ENCODE measurements at regions not wholly inside any gene's neighbourhood (a gene's known extent, or its start where the extent isn't known, plus 50 kb on each side); places are given as distances from the start of the nearest gene placed in this dataset.

- TF ChIP-seq CTCF (IDR thresholded peaks at IDR 0.05; ENCODE audit: borderline replicate concordance, extremely low read depth, low read length, poor library complexity, severe bottlenecking) (no peak), EZH2 (IDR thresholded peaks at IDR 0.05; ENCODE audit: borderline replicate concordance, low read depth, low read length, severe bottlenecking) (no peak)
These were observed 971.6 kb upstream of the MBL2 start for GRCh38 chr10:53744176-53744575.
